ENCODE measurements at regions not wholly inside any gene's neighbourhood (a gene's known extent, or its start where the extent isn't known, plus 50 kb on each side); places are given as distances from the start of the nearest gene placed in this dataset.

- H3K4me3 ChIP-seq (ENCODE audit: insufficient read length, low read depth), result no peak overlapping the region
- no peak overlapping the region for H3K9ac ChIP-seq (ENCODE audit: insufficient read length, low read depth)
- TF ChIP-seq ZNF274 (IDR thresholded peaks at IDR 0.05; ENCODE audit: low read depth, low read length), result no peak
- TF ChIP-seq SUZ12 (IDR thresholded peaks at IDR 0.05; ENCODE audit: extremely low read depth, insufficient read depth, insufficient read length), result no peak
- TF ChIP-seq YY1 (IDR thresholded peaks at IDR 0.05; ENCODE audit: insufficient read depth, insufficient read length), result no peak
- no peaks in the 10 kb centered on the region for H3K4me1 ChIP-seq (ENCODE audit: insufficient read depth, insufficient read length)
- no peaks in the 10 kb centered on the region for H3K9me3 ChIP-seq (ENCODE audit: insufficient read depth, low read length)
- no peaks in the 10 kb centered on the region for H3K27me3 ChIP-seq (ENCODE audit: insufficient read depth, insufficient read length)
- no peak for DNase-seq (ENCODE audit: low read depth, low spot score)
- H3K36me3 ChIP-seq (ENCODE audit: insufficient read depth, insufficient read length, low read length), result no peaks in the 10 kb centered on the region
Observed at GRCh38 chr6:93164781-93165180, 254.6 kb downstream of the EPHA7 start.

GRCh38 chr6:93163146-93163545 lies 256.2 kb downstream of the EPHA7 start:
- H3K9me3 ChIP-seq (ENCODE audit: insufficient read depth, low read length), result no peaks in the 10 kb centered on the region
- TF ChIP-seq YY1 (IDR thresholded peaks at IDR 0.05; ENCODE audit: insufficient read depth, insufficient read length) (no peak), SUZ12 (IDR thresholded peaks at IDR 0.05; ENCODE audit: extremely low read depth, insufficient read depth, insufficient read length) (no peak), ZNF274 (IDR thresholded peaks at IDR 0.05; ENCODE audit: low read depth, low read length) (no peak)
- H3K27me3 ChIP-seq (ENCODE audit: insufficient read depth, insufficient read length), result no peaks in the 10 kb centered on the region
- no peaks in the 10 kb centered on the region for H3K4me1 ChIP-seq (ENCODE audit: insufficient read depth, insufficient read length)
- DNase-seq (ENCODE audit: low read depth, low spot score), result no peak
- no peaks in the 10 kb centered on the region for H3K36me3 ChIP-seq (ENCODE audit: insufficient read depth, insufficient read length, low read length)
- no peak overlapping the region for H3K4me3 ChIP-seq (ENCODE audit: insufficient read length, low read depth)
- H3K9ac ChIP-seq (ENCODE audit: insufficient read length, low read depth), result no peak overlapping the region

GRCh38 chr6:93139408-93140081 lies 279.8 kb downstream of the EPHA7 start:
- Histone ChIP-seq H3K4me1 (ENCODE audit: insufficient read depth, insufficient read length) (no peaks in the 10 kb centered on the region), H3K4me3 (ENCODE audit: insufficient read length, low read depth) (no peak overlapping the region), H3K9me3 (ENCODE audit: insufficient read depth, low read length) (no peaks in the 10 kb centered on the region), H3K27me3 (ENCODE audit: insufficient read depth, insufficient read length) (no peaks in the 10 kb centered on the region), H3K36me3 (ENCODE audit: insufficient read depth, insufficient read length, low read length) (no peaks in the 10 kb centered on the region), H3K9ac (ENCODE audit: insufficient read length, low read depth) (no peak overlapping the region)
- DNase-seq (ENCODE audit: low read depth, low spot score), result no peak
- TF ChIP-seq YY1 (IDR thresholded peaks at IDR 0.05; ENCODE audit: insufficient read depth, insufficient read length) (no peak), ZNF274 (IDR thresholded peaks at IDR 0.05; ENCODE audit: low read depth, low read length) (no peak), SUZ12 (IDR thresholded peaks at IDR 0.05; ENCODE audit: extremely low read depth, insufficient read depth, insufficient read length) (no peak)

DNA sequence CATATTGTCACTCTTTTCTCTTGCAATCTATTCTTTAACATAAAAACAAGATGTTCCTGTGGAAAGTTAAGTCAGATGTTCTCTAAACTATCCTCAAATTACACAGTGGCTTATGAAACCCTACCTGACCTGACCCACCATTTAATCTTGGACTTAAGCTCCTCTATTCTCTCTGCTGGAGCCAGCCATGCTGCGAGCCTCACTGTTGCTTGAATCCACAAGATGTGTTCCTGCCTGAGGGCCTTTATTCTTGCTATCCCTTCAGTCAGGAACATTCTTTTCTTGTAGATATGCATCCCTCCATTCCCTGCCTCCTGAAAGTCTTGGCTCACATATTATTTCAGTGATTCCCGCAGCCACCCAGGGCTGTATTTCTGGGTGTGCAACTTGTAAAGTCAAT lies 283.2 kb downstream of the EPHA7 start:
- Histone ChIP-seq H3K9ac (ENCODE audit: insufficient read length, low read depth) (no peak overlapping the region), H3K36me3 (ENCODE audit: insufficient read depth, insufficient read length, low read length) (no peaks in the 10 kb centered on the region), H3K27me3 (ENCODE audit: insufficient read depth, insufficient read length) (no peaks in the 10 kb centered on the region), H3K4me1 (ENCODE audit: insufficient read depth, insufficient read length) (no peaks in the 10 kb centered on the region), H3K9me3 (ENCODE audit: insufficient read depth, low read length) (no peaks in the 10 kb centered on the region), H3K4me3 (ENCODE audit: insufficient read length, low read depth) (no peak overlapping the region)
- TF ChIP-seq ZNF274 (IDR thresholded peaks at IDR 0.05; ENCODE audit: low read depth, low read length), result no peak
- no peak for TF ChIP-seq YY1 (IDR thresholded peaks at IDR 0.05; ENCODE audit: insufficient read depth, insufficient read length)
- no peak for TF ChIP-seq SUZ12 (IDR thresholded peaks at IDR 0.05; ENCODE audit: extremely low read depth, insufficient read depth, insufficient read length)
- DNase-seq (ENCODE audit: low read depth, low spot score), result no peak

- TF ChIP-seq ZNF274 (IDR thresholded peaks at IDR 0.05; ENCODE audit: low read depth, low read length), result no peak
- TF ChIP-seq SUZ12 (IDR thresholded peaks at IDR 0.05; ENCODE audit: extremely low read depth, insufficient read depth, insufficient read length), result no peak
- no peak for TF ChIP-seq YY1 (IDR thresholded peaks at IDR 0.05; ENCODE audit: insufficient read depth, insufficient read length)
- H3K36me3 ChIP-seq (ENCODE audit: insufficient read depth, insufficient read length, low read length), result no peaks in the 10 kb centered on the region
- H3K4me3 ChIP-seq (ENCODE audit: insufficient read length, low read depth), result no peak overlapping the region
- no peaks in the 10 kb centered on the region for H3K27me3 ChIP-seq (ENCODE audit: insufficient read depth, insufficient read length)
- H3K9ac ChIP-seq (ENCODE audit: insufficient read length, low read depth), result no peak overlapping the region
- DNase-seq (ENCODE audit: low read depth, low spot score), result no peak
- H3K9me3 ChIP-seq (ENCODE audit: insufficient read depth, low read length), result 0 out of 2 replicates have a peak, but pooled peaks cover 5% of the 10 kb centered on the region
- no peaks in the 10 kb centered on the region for H3K4me1 ChIP-seq (ENCODE audit: insufficient read depth, insufficient read length)
Observed at GRCh38 chr6:93124006-93124632, 295.2 kb downstream of the EPHA7 start.

DNA sequence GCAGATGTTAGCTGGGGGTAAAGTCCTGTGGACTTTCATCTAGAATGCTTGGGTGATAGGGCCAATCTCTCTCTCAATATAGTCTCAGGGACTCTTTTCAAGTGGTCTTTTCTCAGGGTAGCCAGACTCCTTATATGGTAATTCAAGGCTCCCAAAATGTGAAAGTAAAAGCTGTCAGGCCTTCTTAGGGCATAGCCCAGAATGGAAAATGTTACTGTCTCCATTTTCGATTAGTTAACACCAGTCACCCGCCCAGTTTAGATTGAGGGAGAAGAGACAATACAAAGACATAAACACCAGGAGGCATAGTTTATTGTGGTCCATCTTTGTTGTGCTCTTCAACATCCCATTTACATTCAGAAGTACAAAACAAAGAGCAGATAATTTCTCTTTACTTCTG lies 295.8 kb downstream of the EPHA7 start:
- TF ChIP-seq ZNF274 (IDR thresholded peaks at IDR 0.05; ENCODE audit: low read depth, low read length) (no peak), SUZ12 (IDR thresholded peaks at IDR 0.05; ENCODE audit: extremely low read depth, insufficient read depth, insufficient read length) (no peak), YY1 (IDR thresholded peaks at IDR 0.05; ENCODE audit: insufficient read depth, insufficient read length) (no peak)
- Histone ChIP-seq H3K9me3 (ENCODE audit: insufficient read depth, low read length) (0 out of 2 replicates have a peak, but pooled peaks cover 5% of the 10 kb centered on the region), H3K9ac (ENCODE audit: insufficient read length, low read depth) (no peak overlapping the region), H3K4me1 (ENCODE audit: insufficient read depth, insufficient read length) (no peaks in the 10 kb centered on the region), H3K4me3 (ENCODE audit: insufficient read length, low read depth) (no peak overlapping the region), H3K27me3 (ENCODE audit: insufficient read depth, insufficient read length) (no peaks in the 10 kb centered on the region), H3K36me3 (ENCODE audit: insufficient read depth, insufficient read length, low read length) (no peaks in the 10 kb centered on the region)
- DNase-seq (ENCODE audit: low read depth, low spot score), result no peak

- H3K4me1 ChIP-seq (ENCODE audit: insufficient read depth, insufficient read length), result no peaks in the 10 kb centered on the region
- H3K36me3 ChIP-seq (ENCODE audit: insufficient read depth, insufficient read length, low read length), result no peaks in the 10 kb centered on the region
- DNase-seq (ENCODE audit: low read depth, low spot score), result no peak
- H3K27me3 ChIP-seq (ENCODE audit: insufficient read depth, insufficient read length), result no peaks in the 10 kb centered on the region
- H3K4me3 ChIP-seq (ENCODE audit: insufficient read length, low read depth), result no peak overlapping the region
- no peak overlapping the region for H3K9ac ChIP-seq (ENCODE audit: insufficient read length, low read depth)
- no peaks in the 10 kb centered on the region for H3K9me3 ChIP-seq (ENCODE audit: insufficient read depth, low read length)
- TF ChIP-seq ZNF274 (IDR thresholded peaks at IDR 0.05; ENCODE audit: low read depth, low read length) (no peak), SUZ12 (IDR thresholded peaks at IDR 0.05; ENCODE audit: extremely low read depth, insufficient read depth, insufficient read length) (no peak), YY1 (IDR thresholded peaks at IDR 0.05; ENCODE audit: insufficient read depth, insufficient read length) (no peak)
Observed at GRCh38 chr6:93120154-93120742, 299.1 kb downstream of the EPHA7 start.
